ENCODE measurements at regions not wholly inside any gene's neighbourhood (a gene's known extent, or its start where the extent isn't known, plus 50 kb on each side); places are given as distances from the start of the nearest gene placed in this dataset.

GRCh38 chr2:198325359-198325758, 521.0 kb downstream of the PLCL1 start:
- DNase-seq, result no peak

DNA sequence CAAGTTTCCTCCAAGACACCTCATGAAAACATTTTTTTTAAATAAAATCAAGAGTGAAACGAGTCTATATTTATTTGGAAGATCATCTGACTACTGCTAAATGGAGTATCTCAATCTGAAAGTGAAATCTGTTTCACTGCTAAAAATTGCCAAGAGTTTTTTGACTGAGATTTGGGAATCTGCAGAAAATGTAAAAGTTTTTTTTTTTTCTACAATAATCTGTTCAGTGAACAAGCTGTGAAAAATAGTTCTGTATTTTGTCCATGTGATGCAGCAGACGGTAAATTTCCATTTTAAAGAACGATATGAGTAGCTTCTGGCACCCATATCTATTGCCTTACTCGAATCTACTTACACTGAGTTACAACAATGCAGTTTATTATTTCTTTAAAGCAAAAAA, 519.7 kb downstream of the PLCL1 start:
- DNase-seq, result no peak

GRCh38 chr2:198322275-198322674, 517.9 kb downstream of the PLCL1 start:
- DNase-seq, result no peak

- no peak for DNase-seq
Measured at GRCh38 chr2:198321522-198322088, 517.2 kb downstream of the PLCL1 start.

DNA sequence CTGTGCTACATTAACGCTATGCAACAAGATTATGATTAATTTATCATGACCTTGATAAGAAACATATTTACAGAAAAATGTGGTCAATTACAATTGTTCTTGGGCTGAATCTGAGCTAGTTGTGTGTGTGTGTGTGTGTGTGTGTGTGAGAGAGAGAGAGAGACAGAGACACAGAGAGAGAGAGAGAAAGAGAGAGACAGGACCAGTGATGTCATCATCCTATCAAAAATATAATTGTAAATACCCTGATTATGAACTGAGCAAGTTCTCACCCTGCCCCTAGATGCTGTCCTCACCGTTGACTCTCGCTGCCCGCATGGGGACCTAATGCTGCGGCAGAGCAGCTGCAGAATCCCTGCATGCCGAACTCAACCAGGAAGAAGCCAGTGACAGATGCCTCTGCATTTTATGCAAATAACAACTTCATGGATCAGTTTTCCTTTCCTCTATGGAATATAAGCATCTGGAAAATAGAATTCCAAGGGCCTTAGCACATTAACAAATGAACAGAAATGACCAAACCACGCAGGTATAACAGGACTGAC, 512.5 kb downstream of the PLCL1 start:
- DNase-seq, result no peak

- DNase-seq, result no peak
Measured at GRCh38 chr2:198315791-198316630, 511.6 kb downstream of the PLCL1 start.

DNA sequence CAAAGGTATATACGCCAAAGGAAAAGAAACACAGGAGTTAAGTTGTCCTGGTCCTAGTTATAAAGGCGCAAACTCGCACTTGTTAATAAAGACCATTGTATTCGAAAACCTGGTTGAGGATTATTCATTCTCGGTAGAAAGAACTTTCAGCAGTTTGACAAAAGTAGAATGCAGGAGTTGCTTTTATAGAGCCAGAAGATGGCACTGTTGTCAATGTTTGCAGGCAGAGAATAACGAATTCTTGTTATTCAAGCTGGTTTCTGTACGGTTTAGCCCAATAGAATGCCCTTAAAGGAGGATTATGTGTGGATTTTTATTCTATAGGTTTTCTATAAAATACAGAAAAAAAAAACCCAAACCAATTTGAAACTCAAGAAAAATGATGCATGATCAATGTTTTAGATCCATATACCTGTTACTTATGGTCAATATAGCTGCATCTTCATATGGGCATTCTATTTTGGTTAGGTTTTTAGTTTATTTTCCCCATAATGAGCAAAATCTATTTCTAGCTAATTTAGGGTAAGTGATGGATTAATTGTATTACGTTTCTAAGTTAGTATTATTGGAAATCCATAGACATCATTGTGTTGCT, 510.3 kb downstream of the PLCL1 start:
- peak; percentile 47 for DNase-seq

GRCh38 chr2:198312596-198313483, 508.4 kb downstream of the PLCL1 start:
- no peak for DNase-seq

DNA sequence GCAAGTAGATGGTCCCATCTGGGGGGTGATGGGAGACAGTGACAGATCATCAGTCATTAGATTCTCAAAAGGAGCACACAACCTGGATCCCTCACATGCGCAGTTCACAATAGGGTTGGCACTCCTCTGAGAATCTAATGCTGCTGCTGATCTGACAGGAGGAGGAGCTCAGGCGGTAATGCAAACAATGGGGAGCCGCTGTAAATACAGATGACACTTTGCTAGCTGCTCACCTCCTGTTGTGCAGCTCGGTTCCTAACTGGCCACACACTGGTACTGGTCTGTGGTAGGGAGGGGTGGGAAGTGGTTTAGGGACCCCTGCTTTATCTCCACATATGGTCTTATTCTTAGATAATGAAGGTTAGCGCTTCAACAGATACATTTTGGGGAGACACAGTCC, 506.6 kb downstream of the PLCL1 start:
- DNase-seq, result no peak

GRCh38 chr2:198309673-198310280, 505.4 kb downstream of the PLCL1 start:
- DNase-seq, result peak; percentile 58

DNA sequence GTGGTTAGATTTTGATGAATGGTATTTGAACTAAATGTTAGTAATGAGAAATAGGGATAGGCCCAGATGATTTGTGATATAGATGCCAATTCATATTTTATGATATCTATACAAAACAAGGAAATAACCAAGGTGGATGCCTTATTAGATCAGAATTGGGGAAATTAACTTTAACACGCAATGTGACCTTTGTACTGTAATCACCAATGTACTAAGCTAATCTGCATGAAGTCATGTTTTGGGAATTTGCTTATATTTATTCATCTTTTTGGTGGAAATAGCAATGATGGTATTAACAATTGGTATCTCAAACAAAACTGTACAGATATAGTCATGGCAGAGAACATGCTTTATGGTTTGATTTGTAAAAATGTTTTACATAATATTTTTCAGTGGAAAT, 504.7 kb downstream of the PLCL1 start:
- no peak for DNase-seq

DNA sequence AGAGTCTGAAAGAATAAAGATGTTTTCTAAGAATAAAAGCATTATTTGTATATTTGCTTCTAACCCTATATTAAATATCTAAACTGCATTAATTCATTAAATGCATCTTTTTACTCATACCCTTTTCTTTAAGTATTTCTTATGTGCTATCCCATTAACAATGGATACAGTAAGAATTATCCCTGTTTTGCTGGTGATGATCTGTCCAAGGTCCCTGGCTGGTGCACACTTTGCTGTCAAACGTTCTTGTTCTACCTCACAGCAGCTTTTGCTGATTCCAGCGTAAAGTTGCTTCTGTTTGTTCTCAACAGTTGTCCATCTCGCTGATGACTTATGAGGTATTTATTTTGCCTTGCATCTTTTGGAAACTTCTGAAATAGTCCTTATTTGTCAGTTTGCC, 504.0 kb downstream of the PLCL1 start:
- no peak for DNase-seq

GRCh38 chr2:198307093-198307492, 502.7 kb downstream of the PLCL1 start:
- DNase-seq, result no peak

DNA sequence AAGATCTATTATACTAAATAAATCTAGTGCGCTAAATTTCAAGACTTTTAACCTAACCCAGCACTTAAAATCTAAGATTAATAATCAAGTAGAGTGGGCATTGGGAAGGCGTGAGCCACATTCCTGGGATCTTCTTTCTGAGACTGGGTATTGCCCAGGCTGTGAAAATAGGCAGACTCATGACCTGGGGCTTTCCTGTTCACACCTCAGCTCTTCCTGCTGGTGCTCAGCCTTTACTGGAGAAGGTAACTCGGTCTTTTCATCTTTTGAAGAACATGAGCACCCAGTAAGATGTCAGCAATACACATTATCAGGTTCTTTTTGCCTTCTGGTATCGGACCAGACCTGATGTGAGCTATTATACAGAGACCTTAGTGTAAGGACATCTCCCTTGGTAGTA, 500.5 kb downstream of the PLCL1 start:
- DNase-seq, result no peak

DNA sequence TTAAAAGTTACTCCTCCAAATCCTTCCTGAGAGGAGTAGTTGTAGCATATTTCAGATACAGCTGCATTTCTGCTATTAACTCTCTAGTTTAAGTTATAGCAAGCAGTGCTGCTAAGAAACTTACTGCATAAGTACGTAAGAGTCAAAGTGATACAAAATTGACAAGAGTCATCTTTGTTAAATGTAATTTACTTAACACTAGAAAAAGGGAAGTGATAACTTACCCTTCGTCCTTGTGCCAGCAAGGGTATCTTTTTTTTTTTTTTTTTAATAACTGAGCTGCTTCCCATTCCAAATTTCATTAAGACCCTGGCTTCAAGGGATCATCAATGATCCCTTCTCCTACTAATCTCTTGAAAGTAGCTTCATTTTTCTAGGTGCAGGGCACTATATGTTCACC, 493.0 kb downstream of the PLCL1 start:
- no peak for DNase-seq

DNA sequence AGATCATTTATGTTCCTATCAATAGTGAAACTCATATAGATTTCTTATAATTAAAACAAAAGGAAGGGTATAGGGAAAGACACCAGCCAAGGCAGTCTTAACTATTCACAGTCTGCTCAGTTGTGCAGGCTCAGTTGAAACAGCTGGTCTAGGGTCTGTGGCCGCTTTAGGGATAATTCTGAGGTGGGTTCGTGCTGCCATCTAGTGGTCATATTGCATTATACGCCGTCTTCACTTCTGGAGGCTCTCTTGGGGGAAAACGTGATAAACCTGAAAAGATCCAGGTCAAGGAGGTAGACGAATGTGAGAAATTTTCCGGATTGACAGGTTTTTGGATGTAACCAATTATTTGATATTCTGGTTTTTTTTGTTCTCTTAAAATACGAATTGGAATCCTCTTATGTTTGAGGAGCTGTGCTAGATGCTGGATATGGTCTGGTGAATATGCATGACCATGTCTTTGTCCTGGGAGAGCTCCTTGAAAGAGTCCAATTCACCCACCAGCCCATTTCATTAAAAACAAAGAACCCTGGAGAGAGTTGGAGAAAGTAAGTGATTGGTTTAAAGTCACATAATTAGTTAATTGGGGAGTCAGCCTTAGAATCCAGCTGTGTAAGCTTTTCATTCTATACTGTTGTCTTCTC, 492.4 kb downstream of the PLCL1 start:
- DNase-seq, result peak; percentile 47

DNA sequence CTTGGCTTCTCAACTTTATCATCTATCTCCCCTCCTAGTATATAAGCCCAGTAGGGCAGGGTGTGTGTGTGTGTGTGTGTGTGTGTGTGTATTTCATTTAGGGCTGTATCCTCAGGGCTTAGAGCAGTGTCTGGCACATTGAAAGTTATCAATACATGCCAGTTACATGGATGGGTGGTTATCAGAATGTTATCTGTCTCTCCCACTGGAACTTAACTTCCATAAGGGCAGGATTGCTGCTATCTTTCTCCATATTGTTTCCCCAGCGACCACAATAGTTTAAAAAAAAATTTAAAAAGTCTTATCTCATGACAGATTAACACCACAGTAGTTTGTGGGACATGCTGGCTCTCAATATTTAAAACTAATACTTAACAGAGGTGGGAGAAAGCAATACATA, 488.9 kb downstream of the PLCL1 start:
- DNase-seq, result no peak

GRCh38 chr2:198289811-198290210, 485.4 kb downstream of the PLCL1 start:
- no peak for DNase-seq

- DNase-seq, result no peak
Measured at GRCh38 chr2:198287706-198288105, 483.3 kb downstream of the PLCL1 start.

DNA sequence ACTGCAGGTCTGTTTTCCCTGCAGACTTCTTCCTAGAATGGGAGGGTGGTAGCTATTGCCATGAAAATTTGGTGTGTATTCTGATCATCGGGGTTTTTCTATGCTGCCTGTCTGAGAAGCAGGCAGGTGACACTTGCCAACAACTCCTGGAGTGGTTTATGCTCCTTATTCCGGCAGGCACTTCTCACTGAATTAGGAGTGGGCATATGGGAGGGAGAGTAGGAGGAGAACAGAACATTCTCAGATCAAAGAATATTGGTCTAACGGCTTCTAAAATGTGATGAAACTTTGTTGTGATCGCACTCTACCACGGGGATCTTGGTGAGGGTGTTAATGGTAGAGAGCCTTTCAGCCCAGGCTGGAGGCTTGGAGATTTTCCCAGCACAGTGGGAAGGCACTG, 480.8 kb downstream of the PLCL1 start:
- no peak for DNase-seq

GRCh38 chr2:198283146-198283545, 478.8 kb downstream of the PLCL1 start:
- peak; percentile 3 for DNase-seq

DNA sequence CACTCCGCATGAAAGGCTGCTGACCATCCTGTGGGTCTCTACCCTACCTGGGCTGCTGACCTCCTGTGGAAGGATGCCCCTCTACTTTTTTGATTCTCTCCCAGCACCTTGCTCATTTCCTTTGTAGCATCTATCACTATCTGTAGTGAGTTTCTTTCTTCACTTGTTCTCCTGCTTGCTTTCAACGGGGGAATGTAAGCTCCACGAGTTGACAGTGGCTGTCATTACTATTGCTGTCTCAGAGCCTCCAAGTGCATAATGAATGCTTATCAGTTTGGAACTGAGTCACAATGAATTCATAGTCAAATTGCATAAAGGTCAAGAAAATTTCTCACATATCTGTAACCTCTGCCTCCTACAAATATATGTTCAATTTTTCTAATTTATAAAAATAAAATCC, 477.7 kb downstream of the PLCL1 start:
- DNase-seq, result no peak

All from EL (cell line).